NCI-H2081 (cell line): ENCODE measurements at regions not wholly inside any gene's neighbourhood (a gene's known extent, or its start where the extent isn't known, plus 50 kb on each side); places are given as distances from the start of the nearest gene placed in this dataset.
"Not testable (repeated sequence)": the region's sequence is repeated elsewhere in the genome, so short reads cannot be mapped to it uniquely, and the experiment has no call there.

Experiments
- DNase-seq, 2 experiments: peaks; one replicate each; lab custom pipeline; 2025; lab: John Stamatoyannopoulos, UW

GRCh38 chr2:59879700-59880131 is 673.7 kb downstream of the BCL11A start:
- DNase-seq, result no peak

GRCh38 chr2:59875836-59876235 is 677.6 kb downstream of the BCL11A start:
- DNase-seq, result no peak

- DNase-seq, result no peak
Measured at GRCh38 chr2:59874971-59875755, 678.3 kb downstream of the BCL11A start.

- no peak for DNase-seq
Measured at GRCh38 chr2:59874361-59874760, 679.1 kb downstream of the BCL11A start.

- DNase-seq, result no peak
Measured at GRCh38 chr2:59871830-59872229, 681.6 kb downstream of the BCL11A start.

GRCh38 chr2:59868981-59869380 is 684.5 kb downstream of the BCL11A start:
- no peak for DNase-seq

- DNase-seq, result no peak
Measured at GRCh38 chr2:59866436-59866835, 687.0 kb downstream of the BCL11A start.

GRCh38 chr2:59858540-59858939 is 694.9 kb downstream of the BCL11A start:
- no peak for DNase-seq

GRCh38 chr2:59857109-59857508 is 696.3 kb downstream of the BCL11A start:
- DNase-seq, result no peak

GRCh38 chr2:59856391-59856790 is 697.1 kb downstream of the BCL11A start:
- DNase-seq, result no peak

GRCh38 chr2:59853032-59853431 is 700.4 kb downstream of the BCL11A start:
- no peak for DNase-seq

- no peak for DNase-seq
Measured at GRCh38 chr2:59851836-59852475, 701.5 kb downstream of the BCL11A start.

GRCh38 chr2:59850554-59850953 is 702.9 kb downstream of the BCL11A start:
- no peak for DNase-seq

- no peak for DNase-seq
Measured at GRCh38 chr2:59833941-59834340, 719.5 kb downstream of the BCL11A start.

GRCh38 chr2:59830601-59831000 is 722.9 kb downstream of the BCL11A start:
- no peak for DNase-seq

- no peak for DNase-seq
Measured at GRCh38 chr2:59827677-59828076, 725.8 kb downstream of the BCL11A start.

GRCh38 chr2:59826177-59826576 is 727.3 kb downstream of the BCL11A start:
- no peak for DNase-seq

GRCh38 chr2:59824314-59824713 is 729.1 kb downstream of the BCL11A start:
- DNase-seq, result no peak

- no peak for DNase-seq
Measured at GRCh38 chr2:59816075-59816474, 737.4 kb downstream of the BCL11A start.

- not testable (repeated sequence) for DNase-seq
Measured at GRCh38 chr2:59810283-59810682, 743.2 kb downstream of the BCL11A start.

- peak in 1 of 2 experiments; percentile 12 for DNase-seq
Measured at GRCh38 chr2:59806486-59806885, 747.0 kb downstream of the BCL11A start.

- no peak for DNase-seq
Measured at GRCh38 chr2:59804732-59805131, 748.7 kb downstream of the BCL11A start.

GRCh38 chr2:59803586-59803985 is 749.9 kb downstream of the BCL11A start:
- DNase-seq, result no peak
